GM12864 (cell line): ENCODE measurements at regions not wholly inside any gene's neighbourhood (a gene's known extent, or its start where the extent isn't known, plus 50 kb on each side); places are given as distances from the start of the nearest gene placed in this dataset.
A peak's percentile ranks its signal among the peaks of the same experiment; 100 is the strongest.
"Not testable (repeated sequence)": the region's sequence is repeated elsewhere in the genome, so short reads cannot be mapped to it uniquely, and the experiment has no call there.

ENCODE experiments used
- DNase-seq: peaks from one replicate; pipeline ENCODE4 v3.0.0-alpha.2; 2011; ENCODE audit warnings: low read depth
- H3K4me3 ChIP-seq: 2 replicates; pipeline ENCODE4 v1.5.1; 2011; ENCODE audit warnings: mild to moderate bottlenecking, low read depth, low read length, control low read depth
- TF ChIP-seq, protein P1 (sequence below): IDR thresholded peaks from 2 replicates; pipeline ENCODE4 v1.5.1; 2011; ENCODE audit warnings: low read depth, mild to moderate bottlenecking, moderate library complexity, low read length, control low read depth, inconsistent platforms; ENCODE audit errors: missing control alignments

DNA sequence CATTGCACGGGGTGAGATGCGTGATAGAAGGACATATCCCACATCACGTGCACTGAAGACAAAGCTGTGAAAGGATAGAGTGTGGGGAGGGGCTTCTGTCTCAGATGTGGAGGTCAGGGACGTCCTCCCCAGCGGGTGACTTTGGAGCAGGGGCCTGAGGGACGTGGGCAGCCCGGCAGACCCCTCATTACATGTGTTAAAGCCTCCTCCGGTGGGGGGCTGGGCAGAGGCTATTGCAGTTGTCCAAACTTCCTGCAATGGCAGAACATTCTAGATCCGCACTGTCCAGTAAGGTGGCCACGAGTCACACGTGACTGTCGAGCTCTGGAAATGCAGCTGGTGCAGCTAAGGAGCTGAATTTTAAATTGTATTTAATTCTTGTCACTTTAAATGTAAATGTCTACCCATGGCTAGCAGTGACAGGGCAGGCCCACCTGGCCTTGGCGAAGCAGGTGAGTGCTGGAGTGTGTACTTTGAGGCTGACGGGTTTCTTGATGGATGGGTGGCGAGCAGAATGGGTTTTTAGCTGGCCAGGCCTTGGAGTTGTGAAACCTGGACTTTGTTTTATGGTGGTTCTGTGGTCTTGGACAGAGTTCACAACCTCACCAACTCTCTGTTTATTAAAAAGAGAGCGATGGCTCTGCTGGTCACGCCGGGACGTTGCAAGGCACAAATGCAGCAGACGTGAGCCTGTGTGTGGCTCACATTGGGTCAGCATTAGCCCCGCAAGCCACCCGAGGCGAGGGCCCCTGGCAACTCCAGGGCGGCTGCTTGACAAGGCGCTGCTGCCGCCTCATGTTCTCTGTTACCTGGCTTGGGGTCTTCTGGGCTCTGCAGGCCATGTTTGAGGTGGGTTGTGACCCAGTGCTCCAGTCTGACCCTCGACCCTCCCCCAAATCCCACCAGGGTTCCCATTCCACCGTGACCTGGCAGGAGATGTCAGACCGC is 177.6 kb downstream of the NPIPB11 start:
- H3K4me3 ChIP-seq, DNase-seq: not testable (repeated sequence)

DNA sequence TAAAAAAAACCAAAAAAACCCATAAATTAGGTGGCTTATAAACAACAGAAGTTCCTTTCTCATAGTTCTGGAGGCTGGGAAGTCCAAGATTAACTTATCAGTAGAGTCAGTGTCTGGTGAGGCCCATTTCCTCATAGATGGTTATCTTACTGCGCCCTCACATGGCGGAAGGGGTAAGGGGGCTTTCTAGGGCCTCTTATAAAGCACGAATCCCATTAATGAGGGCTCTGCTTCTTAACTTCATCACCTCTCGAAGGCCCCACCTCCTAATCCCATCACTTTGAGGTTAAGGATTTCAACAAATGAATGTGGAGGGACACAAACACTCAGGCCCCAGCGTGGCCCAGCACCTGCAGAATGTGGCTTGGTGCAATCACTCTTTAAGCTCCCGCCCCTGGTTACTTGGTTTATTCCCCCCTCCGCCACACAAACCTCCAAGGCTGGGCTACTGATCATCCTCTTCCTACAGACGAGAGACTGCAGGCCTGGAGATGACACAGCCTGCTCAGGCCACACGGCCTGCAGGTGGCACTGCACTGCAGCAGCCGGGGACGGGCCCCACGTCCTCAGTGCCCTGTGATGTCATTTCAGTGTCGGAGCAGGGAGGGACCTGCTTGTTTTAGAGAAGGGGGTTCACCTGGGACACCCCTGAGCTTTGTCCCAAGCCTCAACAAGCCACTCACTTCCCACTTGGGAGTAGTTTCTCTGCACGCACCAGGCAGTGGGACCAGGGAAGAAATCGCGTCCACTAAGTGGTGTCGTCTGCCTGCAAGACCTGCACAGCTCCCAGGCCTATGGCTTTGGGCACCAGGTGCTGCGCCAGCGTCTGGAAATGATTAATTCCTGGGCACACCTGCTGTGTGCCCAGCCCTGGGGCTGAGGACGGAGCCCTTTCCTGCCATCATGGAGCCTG is 178.5 kb downstream of the NPIPB11 start:
- not testable (repeated sequence) for H3K4me3 ChIP-seq
- TF ChIP-seq, protein P1, sequence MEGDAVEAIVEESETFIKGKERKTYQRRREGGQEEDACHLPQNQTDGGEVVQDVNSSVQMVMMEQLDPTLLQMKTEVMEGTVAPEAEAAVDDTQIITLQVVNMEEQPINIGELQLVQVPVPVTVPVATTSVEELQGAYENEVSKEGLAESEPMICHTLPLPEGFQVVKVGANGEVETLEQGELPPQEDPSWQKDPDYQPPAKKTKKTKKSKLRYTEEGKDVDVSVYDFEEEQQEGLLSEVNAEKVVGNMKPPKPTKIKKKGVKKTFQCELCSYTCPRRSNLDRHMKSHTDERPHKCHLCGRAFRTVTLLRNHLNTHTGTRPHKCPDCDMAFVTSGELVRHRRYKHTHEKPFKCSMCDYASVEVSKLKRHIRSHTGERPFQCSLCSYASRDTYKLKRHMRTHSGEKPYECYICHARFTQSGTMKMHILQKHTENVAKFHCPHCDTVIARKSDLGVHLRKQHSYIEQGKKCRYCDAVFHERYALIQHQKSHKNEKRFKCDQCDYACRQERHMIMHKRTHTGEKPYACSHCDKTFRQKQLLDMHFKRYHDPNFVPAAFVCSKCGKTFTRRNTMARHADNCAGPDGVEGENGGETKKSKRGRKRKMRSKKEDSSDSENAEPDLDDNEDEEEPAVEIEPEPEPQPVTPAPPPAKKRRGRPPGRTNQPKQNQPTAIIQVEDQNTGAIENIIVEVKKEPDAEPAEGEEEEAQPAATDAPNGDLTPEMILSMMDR, result peak; percentile 54
- DNase-seq, result peak; percentile 12

DNA sequence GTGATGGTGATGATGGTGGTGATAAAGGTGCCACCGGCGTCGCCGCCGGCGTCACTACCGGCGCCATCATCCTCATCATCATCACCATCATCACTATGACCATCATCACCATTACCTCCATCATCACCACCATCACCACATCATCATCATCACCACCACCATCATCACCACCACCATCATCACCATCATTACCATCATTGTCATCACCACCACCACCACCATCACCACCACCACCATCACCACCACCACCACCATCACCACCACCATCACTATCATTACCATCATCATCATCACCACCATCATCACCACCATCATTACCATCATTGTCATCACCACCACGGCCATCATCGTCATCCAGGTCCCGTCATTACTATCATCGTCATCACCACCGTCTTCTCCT is 179.7 kb downstream of the NPIPB11 start:
- TF ChIP-seq, protein P1, result no peak
- no peak for DNase-seq
- no peak overlapping the region for H3K4me3 ChIP-seq

DNA sequence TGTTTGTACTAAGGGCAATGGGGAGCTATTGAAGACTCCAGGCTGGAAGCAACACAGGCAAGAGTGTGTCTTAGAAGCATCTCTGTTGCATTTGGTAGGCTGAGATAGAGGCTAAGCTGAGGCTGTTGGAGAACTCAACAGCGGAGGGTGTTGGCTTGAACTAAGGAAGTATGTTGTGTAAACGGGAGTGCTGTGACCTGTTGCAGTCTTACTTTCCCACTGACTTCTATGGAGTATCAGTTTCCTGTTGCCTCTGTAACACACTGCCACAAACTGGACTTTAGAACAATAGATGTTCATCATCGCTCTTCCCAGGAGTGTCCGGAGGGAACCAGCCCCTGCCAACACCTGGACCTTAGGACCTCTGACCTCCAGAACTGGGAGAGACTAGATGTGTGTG is 181.8 kb downstream of the NPIPB11 start:
- not testable (repeated sequence) for DNase-seq, H3K4me3 ChIP-seq

DNA sequence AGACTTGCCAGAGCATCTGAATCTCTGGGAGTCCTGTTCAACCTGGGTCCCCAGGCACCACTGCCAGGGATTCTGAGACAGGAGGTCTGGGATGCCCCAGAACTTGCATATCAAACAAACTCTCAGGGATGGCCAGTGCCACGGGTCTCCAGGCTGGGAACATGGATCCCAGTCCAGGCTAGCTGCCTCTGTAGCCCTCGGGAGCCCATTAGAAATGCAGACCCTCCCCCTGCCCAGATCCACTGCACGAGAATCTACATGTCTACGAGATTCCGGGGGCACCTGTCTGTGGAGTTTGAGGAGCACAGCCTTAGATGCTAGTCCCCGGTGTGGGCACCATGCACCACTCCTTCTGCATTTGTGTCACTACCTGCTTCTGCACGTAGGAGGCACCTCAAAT is 183.9 kb downstream of the NPIPB11 start:
- not testable (repeated sequence) for H3K4me3 ChIP-seq, DNase-seq

DNA sequence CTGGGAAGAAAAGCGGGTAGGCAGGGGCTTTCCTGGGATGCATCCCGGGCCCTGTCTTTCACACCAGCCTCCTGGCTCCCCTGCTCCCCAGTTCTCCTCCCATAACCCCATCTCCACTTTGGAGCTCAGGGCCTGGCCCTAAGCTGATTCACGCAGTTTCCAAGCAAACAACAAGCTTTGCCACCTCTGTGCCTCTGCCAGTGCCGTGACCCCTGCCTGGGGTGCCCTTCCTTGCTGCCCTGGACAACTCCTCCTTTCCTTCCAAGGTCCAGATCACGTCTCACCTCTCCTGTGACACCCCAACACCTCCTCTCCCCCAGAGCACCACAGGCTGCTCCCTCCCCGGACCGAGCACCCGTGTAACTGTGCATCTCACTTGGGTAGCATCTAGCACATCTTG is 184.5 kb downstream of the NPIPB11 start:
- DNase-seq, H3K4me3 ChIP-seq: not testable (repeated sequence)

DNA sequence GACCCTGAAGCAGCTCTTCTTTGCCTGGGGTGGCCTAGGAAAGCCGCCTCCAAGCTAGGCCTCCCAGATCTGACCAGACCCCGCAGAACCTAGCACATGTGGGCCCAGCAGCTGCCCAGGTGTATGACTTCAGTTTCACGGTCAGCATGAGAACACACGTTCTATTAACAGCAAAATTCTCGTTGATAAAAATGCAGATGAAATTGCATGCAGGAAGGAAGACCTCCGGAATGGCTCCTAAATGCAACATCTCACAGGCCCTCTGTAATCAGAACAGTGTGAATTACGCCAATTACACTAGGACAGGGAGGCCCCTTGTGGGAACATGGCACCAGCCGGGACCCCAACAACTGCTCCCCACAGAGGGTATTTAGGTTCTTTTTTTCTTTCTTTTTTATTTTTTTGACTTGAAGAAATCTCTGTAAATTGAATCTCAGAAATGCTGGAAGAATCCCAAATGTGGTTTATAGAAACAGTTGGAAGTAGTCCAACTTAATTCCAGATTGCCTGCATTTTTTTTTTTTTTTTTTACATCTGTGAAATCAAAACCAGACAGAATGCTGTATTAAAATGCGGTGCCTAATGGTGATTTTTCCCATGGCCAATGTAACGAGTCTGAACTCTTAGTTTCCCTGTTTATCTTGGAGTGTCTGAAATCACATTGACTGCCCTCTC is 185.1 kb downstream of the NPIPB11 start:
- H3K4me3 ChIP-seq, DNase-seq: not testable (repeated sequence)

DNA sequence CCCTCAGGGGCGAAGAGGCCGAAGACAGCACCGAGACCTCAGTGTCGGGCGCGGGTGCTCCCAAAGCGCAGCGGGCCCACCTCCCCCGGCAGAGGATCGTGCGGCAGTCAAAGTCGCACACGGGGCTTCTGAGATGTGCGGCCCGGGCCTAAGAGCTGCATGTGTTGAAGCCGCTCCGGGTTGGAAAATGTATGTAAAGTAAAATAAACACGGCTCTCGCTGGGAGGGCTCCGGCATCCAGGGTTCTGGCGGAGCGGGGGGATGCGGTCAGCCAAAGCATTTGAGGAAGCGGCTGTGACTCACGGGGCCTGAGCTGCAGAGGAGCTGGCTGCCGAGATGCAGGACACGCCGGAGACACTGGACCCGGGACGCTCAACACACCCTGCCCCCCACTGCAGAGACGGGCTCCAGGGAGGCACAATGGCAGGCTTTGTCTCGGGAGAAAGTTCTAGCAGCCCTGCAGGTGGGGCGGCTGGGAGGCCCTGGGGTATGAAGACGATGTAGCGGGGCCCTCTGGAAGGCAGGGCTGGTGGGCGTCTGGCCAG is 185.8 kb downstream of the NPIPB11 start:
- not testable (repeated sequence) for H3K4me3 ChIP-seq, DNase-seq

DNA sequence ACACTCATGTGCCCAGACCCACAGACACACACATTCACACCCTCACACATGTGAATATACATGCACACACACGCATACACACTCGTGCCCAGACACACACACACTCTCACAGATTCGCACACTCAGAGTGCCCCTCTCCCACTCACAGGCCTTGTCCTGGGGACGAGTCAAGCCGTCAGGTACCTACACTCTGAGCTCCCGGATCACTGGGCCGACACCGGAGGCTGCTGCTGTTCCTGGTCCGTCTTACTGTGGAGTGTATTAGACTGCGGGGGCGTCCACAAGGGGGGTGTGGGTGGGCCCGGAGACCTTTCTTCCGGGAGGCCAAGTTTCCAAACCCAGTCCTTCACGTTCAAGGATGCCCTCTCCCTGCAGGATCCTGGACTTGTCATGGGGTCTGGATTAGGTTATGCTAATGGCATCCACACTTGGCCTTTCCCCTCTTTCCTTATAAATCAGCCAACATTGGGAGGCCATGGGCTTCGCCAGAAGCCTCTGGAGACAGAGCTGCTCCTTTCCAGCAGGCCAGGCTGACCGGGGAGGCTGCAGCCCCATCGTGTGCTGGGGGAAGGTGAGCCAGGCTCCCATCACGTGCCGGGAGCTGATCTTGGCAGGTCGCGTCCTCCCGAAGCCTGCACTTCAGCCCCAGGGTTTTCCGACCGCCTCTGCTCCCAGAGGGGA is 186.4 kb downstream of the NPIPB11 start:
- DNase-seq, H3K4me3 ChIP-seq: not testable (repeated sequence)

DNA sequence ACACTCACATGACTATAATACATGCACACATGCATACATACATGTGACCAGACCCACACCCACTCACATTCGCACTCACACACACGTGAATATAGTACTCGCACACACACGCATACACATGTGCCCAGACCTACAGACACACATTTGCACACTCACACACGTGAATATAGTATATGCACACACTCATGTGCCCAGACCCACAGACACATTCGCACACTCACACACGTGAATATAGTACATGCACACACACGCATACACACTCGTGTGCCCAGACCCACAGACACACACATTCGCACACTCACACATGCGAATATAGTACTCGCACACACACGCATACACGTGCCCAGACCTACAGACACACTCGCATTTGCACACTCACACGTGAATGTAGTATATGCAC is 186.9 kb downstream of the NPIPB11 start:
- DNase-seq, H3K4me3 ChIP-seq: not testable (repeated sequence)

DNA sequence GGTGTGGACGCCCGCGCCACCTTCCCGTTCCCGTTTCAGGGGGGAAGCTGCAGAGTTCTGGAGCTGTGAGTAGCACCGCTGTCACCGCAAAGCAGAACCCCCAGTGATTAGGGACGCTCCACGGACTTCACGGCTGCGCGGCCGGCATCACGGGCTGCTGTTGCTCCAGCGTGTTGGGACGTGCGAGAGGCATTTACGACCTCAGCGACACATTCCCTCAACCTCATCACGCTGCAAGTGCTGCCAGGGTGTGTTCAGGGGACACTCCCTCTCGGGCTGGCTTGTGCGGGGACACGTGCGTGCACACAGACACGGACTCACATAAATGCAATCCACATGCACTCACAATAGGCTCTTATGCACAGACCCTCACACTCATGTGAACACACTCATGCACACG is 187.9 kb downstream of the NPIPB11 start:
- not testable (repeated sequence) for DNase-seq, H3K4me3 ChIP-seq

DNA sequence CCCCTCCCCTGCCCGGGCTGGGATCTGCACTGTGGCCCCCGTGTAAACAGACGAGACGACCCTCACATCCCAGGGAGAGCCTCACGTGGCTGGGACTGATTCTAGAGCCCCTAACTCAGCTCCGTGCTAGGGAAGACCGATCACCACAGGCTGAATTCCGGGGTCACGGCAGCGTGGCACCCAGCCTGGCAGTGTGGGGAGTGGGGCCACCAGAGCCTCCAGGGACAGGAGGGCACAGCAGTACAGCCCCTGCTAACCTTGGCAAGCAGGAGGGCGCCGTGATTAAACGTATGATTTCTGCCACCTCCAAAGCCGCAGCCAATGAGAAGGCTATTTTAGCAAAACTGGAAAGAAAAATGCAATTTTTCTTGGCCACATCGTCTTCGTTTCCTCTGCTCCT is 188.3 kb downstream of the NPIPB11 start:
- not testable (repeated sequence) for H3K4me3 ChIP-seq, DNase-seq

DNA sequence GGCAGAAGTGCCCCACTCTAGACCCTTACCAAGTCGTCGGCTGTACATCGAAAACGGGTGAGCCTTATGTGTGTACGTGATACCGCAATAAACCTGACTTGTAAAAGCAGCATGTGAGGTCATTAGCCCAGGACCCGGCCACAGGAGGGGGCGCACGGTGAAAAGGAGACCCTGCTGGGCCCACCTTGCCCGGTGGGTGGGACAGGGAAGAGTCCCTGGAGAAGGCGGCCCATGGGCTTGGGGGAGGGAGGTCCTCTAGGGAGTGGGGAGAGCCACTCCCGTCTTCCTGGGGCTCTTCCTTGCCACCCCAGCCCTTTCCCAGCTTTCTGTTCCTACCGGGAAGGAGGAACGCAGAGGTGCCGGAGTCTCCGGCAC is 188.8 kb downstream of the NPIPB11 start:
- not testable (repeated sequence) for H3K4me3 ChIP-seq, DNase-seq

DNA sequence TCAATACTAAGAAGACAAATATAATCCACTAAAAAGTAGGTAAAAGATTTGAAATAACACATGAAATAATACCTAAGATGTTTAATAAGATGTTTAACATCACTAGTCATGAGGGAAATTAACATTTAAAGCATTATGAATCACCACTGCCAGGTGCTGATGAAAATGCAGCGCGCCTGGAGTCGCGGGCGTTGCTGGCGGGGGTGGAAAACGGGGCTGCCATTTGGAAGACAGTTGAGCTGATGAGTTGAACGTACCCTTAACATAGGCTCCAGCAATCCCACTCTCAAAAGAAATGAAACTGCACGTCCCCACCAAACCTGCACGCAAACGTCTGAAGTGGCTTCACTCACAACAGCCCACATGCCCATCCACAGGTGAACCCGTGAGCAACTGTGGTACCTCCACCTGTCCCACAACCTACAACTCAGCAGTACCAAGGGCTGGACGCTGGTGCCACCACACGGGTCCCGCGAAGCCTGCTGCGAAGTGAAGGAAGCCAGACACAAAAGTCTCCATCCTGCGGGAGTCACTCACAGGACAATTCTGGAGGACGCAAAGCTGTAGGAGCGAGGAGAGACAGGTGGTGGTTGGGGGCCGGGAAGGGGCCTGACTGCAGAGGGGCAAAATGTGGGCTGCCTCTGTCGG is 189.3 kb downstream of the NPIPB11 start:
- H3K4me3 ChIP-seq, DNase-seq: not testable (repeated sequence)

DNA sequence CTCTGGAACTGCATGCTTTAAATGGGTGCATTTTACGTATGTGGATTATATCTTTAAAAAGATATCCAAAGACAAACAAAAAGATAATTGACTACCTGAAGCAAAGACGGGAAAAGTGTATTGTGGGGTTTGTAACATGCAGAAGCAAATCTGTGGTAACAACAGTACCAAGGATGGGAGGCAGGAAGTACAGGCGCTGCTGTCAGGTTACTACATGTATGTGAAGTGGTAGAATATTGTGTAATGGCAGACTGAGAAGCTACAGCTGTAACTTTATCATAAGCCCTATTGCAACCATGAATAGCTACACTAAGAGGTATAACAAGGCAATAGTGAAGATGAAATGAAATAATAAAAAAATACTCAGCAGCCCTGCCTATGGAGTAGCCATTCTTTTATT is 192.7 kb downstream of the NPIPB11 start:
- DNase-seq, result not testable (repeated sequence)

More for the DNA sequence above, 192.7 kb downstream of the NPIPB11 start:
- H3K4me3 ChIP-seq, result not testable (repeated sequence)
